Neural cell (in vitro differentiated cells): ENCODE measurements at regions not wholly inside any gene's neighbourhood (a gene's known extent, or its start where the extent isn't known, plus 50 kb on each side); places are given as distances from the start of the nearest gene placed in this dataset.

Source experiments
- H2AFZ ChIP-seq: fragments of 200-600, 300-800 bp; sonication (generic), shearing (Covaris generic); 2 replicates; pipeline ENCODE4 v1.6.0; 2014; ENCODE audit warnings: low read depth, mild to moderate bottlenecking, antibody characterized with exemption, low read length, moderate library complexity
- H3F3A ChIP-seq: fragments of 200-600 bp; shearing (Covaris generic); 2 replicates; pipeline ENCODE4 v1.6.1; 2016; ENCODE audit warnings: mild to moderate bottlenecking, moderate library complexity, mixed read lengths, antibody characterized with exemption, low read length; ENCODE audit not compliant: insufficient read depth, poor library complexity, severe bottlenecking
- H3K27ac ChIP-seq: fragments of 200-600, 300-800 bp; sonication (generic), shearing (Covaris generic); 2 replicates; pipeline ENCODE4 v1.5.1; 2014; ENCODE audit warnings: mild to moderate bottlenecking, low read length, moderate library complexity
- H3K27me3 ChIP-seq: fragments of 300-800, 200-600 bp; sonication (generic), shearing (Covaris generic); 2 replicates; pipeline ENCODE4 v1.6.0; 2014; ENCODE audit warnings: mild to moderate bottlenecking, low read depth, low read length, moderate library complexity; ENCODE audit not compliant: insufficient read depth
- H3K36me3 ChIP-seq: fragments of 300-800, 200-600 bp; sonication (generic), shearing (Covaris generic); 2 replicates; pipeline ENCODE4 v1.5.1; 2014; ENCODE audit warnings: mild to moderate bottlenecking, antibody characterized with exemption, low read length, moderate library complexity; ENCODE audit not compliant: insufficient read depth
- H3K4me2 ChIP-seq: fragments of 300-800, 200-600 bp; sonication (generic), shearing (Covaris generic); 2 replicates; pipeline ENCODE4 v1.6.0; 2014; ENCODE audit warnings: mild to moderate bottlenecking, low read length
- H3K4me3 ChIP-seq: fragments of 300-800, 200-600 bp; sonication (generic), shearing (Covaris generic); 2 replicates; pipeline ENCODE4 v1.5.1; 2014; ENCODE audit warnings: mild to moderate bottlenecking, low read length, moderate library complexity
- H3K79me2 ChIP-seq: fragments of 200-600 bp; shearing (Covaris generic); replicated peaks from 2 replicates; pipeline ENCODE4 v1.6.0; 2014; ENCODE audit warnings: mild to moderate bottlenecking, low read length, moderate library complexity; ENCODE audit not compliant: insufficient read depth
- H3K9ac ChIP-seq: fragments of 300-800, 200-600 bp; sonication (generic), shearing (Covaris generic); 2 replicates; pipeline ENCODE4 v1.6.1; 2016; ENCODE audit warnings: mild to moderate bottlenecking, low read length, mixed read lengths
- H3K9me2 ChIP-seq: fragments of 200-600 bp; shearing (Covaris generic); 2 replicates; pipeline ENCODE4 v1.6.1; 2016; ENCODE audit warnings: mild to moderate bottlenecking, low read length, mixed read lengths; ENCODE audit not compliant: insufficient read depth
- H3K9me3 ChIP-seq: fragments of 200-600, 300-800 bp; sonication (generic), shearing (Covaris generic); 2 replicates; pipeline ENCODE4 v1.6.1; 2016; ENCODE audit warnings: mild to moderate bottlenecking, mixed run types, low read length, moderate library complexity, mixed read lengths
- H4K20me1 ChIP-seq: fragments of 200-600 bp; shearing (Covaris generic); 2 replicates; pipeline ENCODE4 v1.6.1; 2016; ENCODE audit warnings: mild to moderate bottlenecking, mixed run types; ENCODE audit not compliant: insufficient read depth
- CTCF ChIP-seq: fragments of 450-650 bp; IDR thresholded peaks from 2 replicates; pipeline ENCODE4 v1.5.1; 2014; ENCODE audit warnings: antibody characterized with exemption, mild to moderate bottlenecking, moderate library complexity; ENCODE audit not compliant: poor library complexity, severe bottlenecking
- EP300 ChIP-seq: fragments of 450-650 bp; conservative IDR thresholded peaks from 2 replicates; pipeline ENCODE4 v1.6.1; 2014; ENCODE audit warnings: antibody characterized with exemption, mild to moderate bottlenecking, moderate library complexity; ENCODE audit not compliant: poor library complexity, severe bottlenecking
- EZH2 ChIP-seq: fragments of 200-600, 300-800 bp; shearing (Covaris generic), sonication (generic); IDR thresholded peaks from 2 replicates; pipeline ENCODE4 v1.6.1; 2014; ENCODE audit warnings: antibody characterized with exemption, low read length, borderline replicate concordance, mild to moderate bottlenecking; ENCODE audit not compliant: insufficient read depth, poor library complexity, severe bottlenecking
- MXI1 ChIP-seq: fragments of 450-650 bp; conservative IDR thresholded peaks from 2 replicates; pipeline ENCODE4 v1.6.1; 2014; ENCODE audit warnings: antibody characterized with exemption, mild to moderate bottlenecking; ENCODE audit not compliant: poor library complexity, severe bottlenecking
- POLR2AphosphoS5 ChIP-seq: IDR thresholded peaks from 2 replicates; pipeline ENCODE4 v1.6.1; 2012
- RAD21 ChIP-seq: fragments of 450-650 bp; conservative IDR thresholded peaks from 2 replicates; pipeline ENCODE4 v1.6.1; 2014; ENCODE audit warnings: antibody characterized with exemption, mild to moderate bottlenecking, moderate library complexity
- REST ChIP-seq: IDR thresholded peaks from 2 replicates; pipeline ENCODE4 v1.6.1; 2012; ENCODE audit warnings: borderline replicate concordance
- SMC3 ChIP-seq: fragments of 450-650 bp; conservative IDR thresholded peaks from 2 replicates; pipeline ENCODE4 v1.6.1; 2014; ENCODE audit warnings: antibody characterized with exemption, mild to moderate bottlenecking, moderate library complexity; ENCODE audit not compliant: poor library complexity
- TAF1 ChIP-seq: IDR thresholded peaks from 2 replicates; pipeline ENCODE4 v1.6.1; 2012; ENCODE audit warnings: low read depth

- H3K27me3 ChIP-seq: no peaks in the 10 kb centered on the region
- H3K9me2 ChIP-seq: no peaks in the 10 kb centered on the region
- no peaks in the 10 kb centered on the region for H3K9me3 ChIP-seq
- H3K27ac ChIP-seq: no peak overlapping the region
- H3K36me3 ChIP-seq: no peaks in the 10 kb centered on the region
- H3K79me2 ChIP-seq: no peaks in the 10 kb centered on the region
- no peak overlapping the region for H3K4me2 ChIP-seq
- no peak overlapping the region for H2AFZ ChIP-seq
- H4K20me1 ChIP-seq: no peaks in the 10 kb centered on the region
- no peak for TF ChIP-seq SMC3
- TF ChIP-seq EZH2: no peak
- no peak for TF ChIP-seq TAF1
- TF ChIP-seq RAD21: no peak
- TF ChIP-seq MXI1: no peak
- H3K9ac ChIP-seq: no peak overlapping the region
- H3K4me3 ChIP-seq: no peak overlapping the region
- no peaks in the 10 kb centered on the region for H3F3A ChIP-seq
Measured at GRCh38 chr1:56137090-56137489, 442.3 kb downstream of the PLPP3 start.

GRCh38 chr1:56135864-56136147 lies 443.6 kb downstream of the PLPP3 start:
- no peaks in the 10 kb centered on the region for H3F3A ChIP-seq
- TF ChIP-seq EZH2 (no peak), RAD21 (no peak), TAF1 (no peak), REST (no peak), EP300 (no peak)
- no peaks in the 10 kb centered on the region for H3K9me2 ChIP-seq
- no peaks in the 10 kb centered on the region for H3K27me3 ChIP-seq
- no peaks in the 10 kb centered on the region for H4K20me1 ChIP-seq
- no peak overlapping the region for H3K4me2 ChIP-seq
- no peaks in the 10 kb centered on the region for H3K9me3 ChIP-seq
- H3K79me2 ChIP-seq: no peaks in the 10 kb centered on the region
- H3K27ac ChIP-seq: no peak overlapping the region
- no peak overlapping the region for H3K4me3 ChIP-seq
- no peak overlapping the region for H3K9ac ChIP-seq
- no peaks in the 10 kb centered on the region for H3K36me3 ChIP-seq
- no peak overlapping the region for H2AFZ ChIP-seq

DNA sequence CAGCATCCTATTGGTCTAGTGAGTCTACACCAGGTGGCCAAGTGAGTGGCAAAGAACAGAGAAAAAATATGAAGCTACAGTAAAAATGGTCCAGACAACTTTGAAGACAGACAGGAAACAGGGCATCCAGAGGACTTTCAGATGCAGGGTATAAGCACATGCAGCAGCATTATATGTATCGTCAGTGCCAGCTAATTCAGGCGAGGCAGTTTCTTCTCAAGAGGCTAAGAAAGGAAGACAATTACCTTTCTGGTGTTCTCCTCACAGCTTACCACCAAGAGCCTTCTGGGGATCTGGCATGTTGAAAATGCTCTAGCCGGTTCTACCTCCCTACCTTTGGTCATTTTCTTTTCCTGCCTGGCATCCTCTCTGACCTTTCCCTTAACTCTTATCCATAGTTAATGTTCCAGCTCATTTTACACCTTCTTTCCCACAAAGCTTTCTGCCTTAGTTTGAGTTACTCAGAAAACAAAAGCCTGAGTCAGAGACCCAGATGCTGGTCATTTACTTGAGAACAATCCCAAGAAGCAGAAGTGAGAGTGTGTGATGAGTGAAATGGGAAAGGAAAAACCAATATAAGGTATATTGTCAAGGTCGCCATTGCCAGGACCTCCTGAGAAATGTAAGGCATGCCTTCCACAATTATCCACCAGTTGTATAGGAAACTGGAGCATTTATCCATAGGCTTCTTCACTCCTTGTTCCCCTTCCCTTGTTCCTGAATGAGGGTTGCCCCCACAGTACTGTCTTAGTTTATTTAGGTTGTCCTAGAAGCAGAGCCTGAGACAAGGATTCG lies 444.1 kb downstream of the PLPP3 start:
- H3K36me3 ChIP-seq: no peaks in the 10 kb centered on the region
- H3K9me3 ChIP-seq: no peaks in the 10 kb centered on the region
- H3K9me2 ChIP-seq: no peaks in the 10 kb centered on the region
- no peak overlapping the region for H2AFZ ChIP-seq
- H3K27me3 ChIP-seq: no peaks in the 10 kb centered on the region
- no peaks in the 10 kb centered on the region for H3F3A ChIP-seq
- no peak overlapping the region for H3K4me3 ChIP-seq
- H3K4me2 ChIP-seq: no peak overlapping the region
- no peak overlapping the region for H3K27ac ChIP-seq
- H3K9ac ChIP-seq: no peak overlapping the region
- TF ChIP-seq CTCF (no peak), SMC3 (no peak), MXI1 (no peak), REST (no peak), EP300 (no peak), TAF1 (no peak), EZH2 (no peak), RAD21 (no peak), POLR2AphosphoS5 (no peak)
- H4K20me1 ChIP-seq: no peaks in the 10 kb centered on the region
- H3K79me2 ChIP-seq: no peaks in the 10 kb centered on the region
